ENCODE measurements at regions not wholly inside any gene's neighbourhood (a gene's known extent, or its start where the extent isn't known, plus 50 kb on each side); places are given as distances from the start of the nearest gene placed in this dataset.

DNA sequence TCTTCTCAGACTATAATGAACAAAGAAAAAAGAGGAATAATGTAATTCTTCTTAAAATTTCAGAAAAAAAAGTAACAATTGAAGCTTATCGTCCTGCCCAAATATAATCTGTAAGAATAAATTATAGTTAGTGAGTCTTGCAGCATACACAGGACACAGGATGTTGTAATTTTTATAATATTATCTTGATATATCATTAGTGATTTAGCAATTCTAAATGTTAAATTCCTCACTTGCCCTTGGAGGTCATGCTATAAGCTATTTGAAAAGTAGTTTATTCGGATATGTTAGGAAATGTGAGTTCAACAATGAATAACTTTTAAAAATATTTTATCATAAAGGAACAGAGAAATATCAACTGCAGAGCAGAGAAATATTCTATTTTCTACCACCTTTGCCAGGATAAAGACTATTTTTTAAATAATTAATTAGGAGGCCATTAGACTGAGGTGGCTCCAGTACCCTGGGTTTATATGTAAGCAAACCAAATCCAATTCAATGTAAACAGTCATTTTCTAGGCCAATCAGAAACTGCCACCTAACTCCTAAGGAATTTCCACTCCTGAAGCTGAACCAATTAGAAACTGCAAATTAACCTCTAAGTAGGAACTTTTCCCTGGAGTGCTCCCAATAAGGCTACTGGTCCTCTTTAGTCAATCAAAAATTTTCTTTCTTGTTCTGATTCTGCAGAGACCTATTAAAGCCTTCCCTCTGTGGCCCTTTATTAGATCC is 1109.3 kb downstream of the ROBO2 start:
- DNase-seq (ENCODE audit: low spot score), result no peak

DNA sequence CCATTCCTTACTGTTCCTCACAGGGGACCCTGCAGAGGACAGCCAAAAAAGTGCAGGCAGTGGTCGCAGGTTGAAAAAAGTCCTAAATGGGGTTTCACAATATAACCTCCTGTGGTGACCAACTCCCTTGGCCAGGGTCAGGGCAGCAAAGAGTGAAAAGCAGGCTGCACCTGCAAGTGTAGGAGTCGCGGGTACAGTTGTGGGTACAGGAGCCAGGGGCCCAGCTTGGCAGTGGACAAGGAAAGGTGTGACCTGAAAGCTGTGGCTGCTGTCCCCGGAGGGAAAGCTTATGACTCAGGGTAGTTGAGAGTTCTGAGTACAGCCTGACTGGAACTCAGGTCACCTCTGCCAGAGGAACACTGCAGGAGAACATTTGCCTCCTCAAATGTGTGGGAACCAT is 1114.1 kb downstream of the ROBO2 start:
- DNase-seq (ENCODE audit: low spot score), result no peak

DNA sequence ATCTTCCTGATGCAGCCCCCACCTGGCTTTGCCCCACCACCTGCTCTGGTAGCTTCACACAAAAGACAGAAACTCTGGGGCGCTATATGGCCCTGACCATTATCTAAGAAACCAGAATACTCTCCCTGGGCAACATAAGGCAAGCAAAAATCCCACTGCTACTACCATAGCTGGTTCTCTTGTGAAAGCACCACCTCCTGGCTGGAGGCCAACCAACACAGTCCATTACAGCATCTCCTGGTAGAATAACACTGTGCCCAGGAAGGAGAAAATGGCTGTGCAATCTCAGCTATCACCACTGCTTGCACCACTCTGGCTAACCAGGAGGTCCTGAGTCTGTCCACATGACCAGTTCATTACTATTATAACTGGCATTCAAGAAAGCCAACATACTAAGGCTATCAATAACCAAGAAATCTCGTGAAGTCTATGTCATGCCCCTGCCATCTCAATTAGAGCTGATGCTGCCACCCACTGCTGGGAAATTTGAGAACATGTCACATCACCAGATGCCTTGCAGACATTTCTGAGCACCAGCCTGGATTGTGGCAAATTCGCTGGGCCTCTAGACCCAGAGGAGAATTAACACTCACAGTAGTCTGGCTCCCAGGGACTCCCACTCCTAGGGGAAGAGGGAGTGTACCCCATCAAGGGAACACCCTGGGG is 1114.8 kb downstream of the ROBO2 start:
- no peak for DNase-seq (ENCODE audit: low spot score)

DNA sequence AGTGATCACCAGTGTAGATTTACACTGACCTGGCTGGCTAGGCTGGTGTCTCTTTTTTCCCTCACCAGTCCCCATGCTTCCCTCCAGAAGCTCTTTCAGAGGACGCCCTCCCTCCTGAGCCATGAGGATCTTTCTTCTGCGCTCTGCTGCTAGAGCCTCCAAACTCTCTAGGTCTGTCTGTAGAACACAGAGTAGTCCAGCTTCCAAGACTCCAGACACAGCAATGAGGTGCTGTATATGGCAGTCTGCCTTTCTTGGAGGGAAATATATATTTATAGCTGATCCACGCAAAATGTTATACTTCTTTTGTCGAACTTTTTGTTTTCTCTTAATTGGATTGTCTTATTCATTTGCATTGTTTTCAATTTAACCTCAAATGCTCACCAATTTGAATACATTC is 1121.8 kb downstream of the ROBO2 start:
- no peak for DNase-seq (ENCODE audit: low spot score)

DNA sequence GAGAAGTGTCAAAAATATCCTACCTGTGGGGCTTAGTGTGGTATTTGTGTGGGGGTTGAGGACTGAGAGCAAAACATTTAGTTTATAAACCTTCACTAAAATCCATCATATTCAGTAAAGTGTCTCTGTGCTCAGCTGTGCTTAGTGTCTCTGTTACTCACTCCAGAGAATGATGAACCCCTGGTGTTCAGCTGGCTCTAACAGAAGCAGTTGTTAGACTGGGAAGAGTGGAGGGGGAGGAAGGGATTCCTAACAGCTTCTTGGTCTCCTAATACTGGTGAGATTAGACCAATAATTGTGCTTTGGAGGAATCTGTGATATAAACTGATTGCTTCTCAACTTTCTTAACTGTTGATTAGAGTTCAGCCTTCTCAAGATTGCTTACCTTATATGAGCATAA is 1123.5 kb downstream of the ROBO2 start:
- DNase-seq (ENCODE audit: low spot score), result no peak

DNA sequence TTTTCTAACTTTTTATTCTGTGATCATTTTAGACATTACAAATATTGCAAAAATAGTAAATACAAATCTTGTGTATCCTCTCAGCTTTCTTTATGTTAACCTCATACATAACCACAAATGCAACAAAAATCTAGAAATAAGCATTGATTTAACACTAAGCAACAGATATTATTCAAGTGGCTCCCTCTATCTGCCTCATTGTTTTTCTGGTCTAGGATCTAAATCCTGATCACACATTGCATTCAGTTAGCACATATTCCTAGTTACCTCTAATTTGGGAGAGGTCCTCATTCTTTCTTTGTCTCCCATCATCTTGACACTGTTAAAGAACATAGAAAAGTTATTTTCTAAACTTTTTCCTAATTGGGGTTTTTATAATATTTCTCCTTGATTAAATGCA is 1126.0 kb downstream of the ROBO2 start:
- DNase-seq (ENCODE audit: low spot score), result no peak

DNA sequence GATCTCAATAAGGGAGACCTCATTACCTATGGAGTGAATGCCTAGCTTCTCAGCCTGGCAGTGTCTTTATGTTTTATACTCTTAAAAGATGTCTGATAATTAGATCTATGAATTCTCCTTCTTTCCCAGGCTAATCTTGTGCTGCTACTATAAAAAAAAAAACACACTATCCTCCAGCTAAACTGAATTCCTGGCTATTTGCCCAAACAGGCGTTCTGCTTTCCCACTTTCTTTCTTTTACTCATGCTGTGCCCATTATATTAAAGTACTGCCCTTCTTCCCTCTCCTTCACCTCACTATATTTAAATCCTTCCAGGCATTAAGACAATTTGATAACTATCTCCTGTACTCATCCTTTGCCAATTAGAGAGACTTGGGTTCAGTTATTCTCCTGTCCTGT is 1134.9 kb downstream of the ROBO2 start:
- DNase-seq (ENCODE audit: low spot score), result no peak

DNA sequence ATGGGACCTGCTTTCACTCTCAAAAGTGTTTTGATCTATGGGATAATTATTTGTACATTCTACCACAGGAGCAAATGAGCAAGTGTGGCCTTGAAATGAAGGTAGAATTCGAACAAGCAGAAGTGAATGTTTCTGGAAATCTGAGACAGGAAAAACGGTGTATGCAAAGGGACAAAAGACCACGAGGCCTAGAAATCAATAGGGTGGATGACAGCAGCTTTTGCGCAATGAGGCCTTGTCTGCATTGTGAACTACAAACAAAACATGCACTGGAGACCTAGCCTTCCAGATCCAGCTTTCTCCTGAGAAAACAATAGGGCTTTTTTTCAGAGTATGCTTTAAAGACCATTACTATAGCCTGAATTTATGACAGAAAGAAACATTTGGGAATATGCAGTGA is 1137.0 kb downstream of the ROBO2 start:
- no peak for DNase-seq (ENCODE audit: low spot score)

DNA sequence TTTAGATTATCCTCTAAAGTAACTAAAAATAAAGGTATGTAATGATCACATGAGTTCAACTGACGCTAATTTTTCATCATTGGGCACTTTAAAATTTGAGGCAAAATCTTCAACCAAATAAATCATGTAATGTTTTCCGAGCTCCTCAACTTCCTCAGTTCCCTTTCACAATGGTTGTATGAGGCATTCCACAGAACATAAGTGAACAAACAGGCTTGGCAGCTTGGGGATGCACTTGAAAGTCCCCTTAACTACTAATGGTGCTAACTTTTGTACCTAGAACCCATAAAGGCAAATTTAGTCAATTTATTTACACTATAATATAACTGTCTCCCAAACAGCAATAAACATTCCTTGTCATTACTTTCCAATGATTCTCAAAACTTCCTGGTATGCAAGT is 1137.9 kb downstream of the ROBO2 start:
- no peak for DNase-seq (ENCODE audit: low spot score)

DNA sequence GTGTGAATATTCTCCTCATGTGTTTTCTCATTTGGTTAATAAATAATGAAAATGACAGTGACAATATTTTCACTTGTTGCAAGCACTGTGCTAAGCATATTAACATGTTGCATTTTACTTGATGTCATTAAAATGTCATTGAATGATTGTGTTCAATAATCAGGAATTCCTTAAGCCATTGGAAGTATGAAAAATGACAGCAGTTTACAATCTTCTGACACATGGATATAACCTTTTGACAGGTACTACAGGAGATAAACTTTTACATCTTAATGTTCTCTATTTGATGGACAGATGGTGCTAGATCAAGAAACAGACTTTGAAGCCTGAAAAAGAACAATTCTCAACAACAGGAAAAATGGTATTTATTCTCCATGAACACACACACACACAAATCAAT is 1138.3 kb downstream of the ROBO2 start:
- no peak for DNase-seq (ENCODE audit: low spot score)

DNA sequence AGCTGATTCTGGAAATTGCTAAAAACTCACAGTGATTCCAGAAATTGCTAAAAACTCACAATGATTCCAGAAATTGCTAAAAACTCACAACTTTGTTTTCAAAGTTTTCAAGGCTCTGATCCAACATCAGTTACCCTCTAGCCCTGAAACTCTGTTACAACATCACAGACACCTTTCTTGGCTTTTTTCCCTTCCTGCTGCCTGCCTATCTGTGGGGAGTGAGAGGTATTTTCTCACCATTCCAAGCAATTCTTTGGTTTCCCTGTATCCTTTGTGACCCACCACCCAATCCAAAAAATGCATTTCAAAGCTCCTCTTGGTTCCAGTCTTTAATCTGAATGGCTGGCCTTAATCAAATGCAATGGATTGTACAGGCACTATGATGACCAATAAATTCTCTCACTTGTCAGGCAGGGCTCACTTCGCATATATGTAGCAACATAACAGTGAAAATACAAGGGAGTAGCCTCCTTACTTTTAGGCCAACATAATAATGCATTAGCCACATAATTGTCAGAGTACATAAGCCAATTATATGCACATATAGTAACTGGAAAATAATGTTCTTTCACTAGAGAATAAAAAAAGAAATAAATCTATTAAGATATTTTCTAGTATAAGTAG is 1139.0 kb downstream of the ROBO2 start:
- DNase-seq (ENCODE audit: low spot score), result no peak

DNA sequence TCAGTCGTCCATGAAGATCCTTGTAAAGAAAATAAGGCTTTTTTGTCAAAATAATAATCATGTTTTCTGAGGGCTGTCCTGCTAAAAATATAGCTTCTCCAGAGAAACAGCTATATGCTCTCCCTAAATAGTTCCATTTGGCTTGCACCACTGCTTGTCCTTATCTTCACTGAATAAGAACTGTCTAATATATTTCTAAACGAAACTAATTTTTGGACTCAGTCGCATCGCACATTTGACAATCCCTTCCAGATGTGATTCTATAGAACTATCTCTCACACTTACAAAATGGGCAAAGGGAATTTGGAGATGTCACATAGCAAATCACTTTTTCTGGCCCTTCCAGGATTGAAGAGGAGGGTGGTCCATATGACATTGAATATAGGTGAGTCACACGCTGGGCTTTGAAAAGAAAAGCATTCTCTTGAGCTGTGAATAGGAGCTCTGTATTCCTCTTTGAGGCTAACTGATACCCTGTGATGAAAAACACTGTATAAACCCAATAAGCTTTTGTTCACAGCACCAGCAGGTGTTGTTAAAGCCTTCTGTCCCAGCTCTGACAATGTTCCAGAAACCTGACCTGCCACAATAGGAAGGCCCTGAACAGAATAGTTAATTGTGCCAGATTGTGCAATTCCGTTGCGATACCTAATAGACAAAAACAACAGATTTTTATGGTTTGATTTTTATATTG is 1144.2 kb downstream of the ROBO2 start:
- no peak for DNase-seq (ENCODE audit: low spot score)

DNA sequence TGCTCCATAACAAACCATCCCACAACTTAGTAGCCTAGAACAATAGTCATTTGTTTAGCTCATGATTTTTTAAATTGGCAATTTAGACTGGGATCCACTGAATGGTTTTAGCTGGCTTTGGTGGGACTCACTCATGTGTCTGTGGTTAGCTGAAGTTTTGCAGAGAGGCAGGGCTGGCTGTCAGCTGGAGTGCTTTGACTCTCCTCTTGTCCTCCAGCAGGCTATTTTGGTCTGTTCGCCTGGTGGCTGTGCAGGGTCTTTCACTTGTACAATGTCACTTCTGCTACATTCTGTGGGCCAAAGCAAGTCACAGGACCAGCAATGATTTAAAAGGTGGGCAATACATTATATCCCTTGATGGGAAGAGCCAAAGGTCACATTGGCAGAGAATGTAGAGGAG is 1146.5 kb downstream of the ROBO2 start:
- DNase-seq (ENCODE audit: low spot score), result no peak

DNA sequence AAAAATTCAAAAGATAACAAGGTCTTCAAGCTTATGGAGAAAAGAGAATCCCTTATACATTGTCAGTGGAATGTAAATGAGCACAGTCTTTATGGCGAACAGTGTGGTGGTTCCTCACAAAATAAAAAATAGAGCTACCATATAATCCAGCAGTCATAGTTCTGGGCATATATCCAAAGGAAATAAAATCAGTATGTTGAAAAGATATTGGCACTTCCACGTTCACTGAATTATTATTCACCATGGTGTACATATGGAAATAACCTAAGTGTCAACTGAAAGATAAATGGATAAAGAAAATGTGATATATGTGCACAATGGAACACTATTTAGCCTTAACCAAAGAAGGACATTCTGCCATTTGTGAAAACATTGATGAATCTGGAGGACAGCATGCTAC is 1161.2 kb downstream of the ROBO2 start:
- DNase-seq (ENCODE audit: low spot score), result no peak

DNA sequence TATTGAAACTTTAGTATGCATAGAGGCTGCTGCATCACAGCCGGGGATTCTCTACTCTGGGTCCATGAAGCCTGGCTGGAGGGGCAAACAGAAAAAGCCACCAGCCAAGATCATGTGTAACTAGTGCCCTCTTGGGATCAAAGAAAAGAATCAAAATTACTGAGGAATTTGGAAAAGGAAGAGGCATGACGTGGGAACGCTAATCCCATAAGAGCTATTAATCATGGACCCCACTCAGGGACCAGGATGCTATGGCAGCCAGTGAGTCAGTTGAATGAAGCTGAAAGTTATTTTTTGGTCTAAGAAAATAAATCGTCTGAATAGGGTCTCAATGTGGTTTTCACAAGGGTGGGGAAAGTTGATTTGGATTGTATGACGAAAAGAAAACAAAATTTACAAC is 1165.1 kb downstream of the ROBO2 start:
- no peak for DNase-seq (ENCODE audit: low spot score)

DNA sequence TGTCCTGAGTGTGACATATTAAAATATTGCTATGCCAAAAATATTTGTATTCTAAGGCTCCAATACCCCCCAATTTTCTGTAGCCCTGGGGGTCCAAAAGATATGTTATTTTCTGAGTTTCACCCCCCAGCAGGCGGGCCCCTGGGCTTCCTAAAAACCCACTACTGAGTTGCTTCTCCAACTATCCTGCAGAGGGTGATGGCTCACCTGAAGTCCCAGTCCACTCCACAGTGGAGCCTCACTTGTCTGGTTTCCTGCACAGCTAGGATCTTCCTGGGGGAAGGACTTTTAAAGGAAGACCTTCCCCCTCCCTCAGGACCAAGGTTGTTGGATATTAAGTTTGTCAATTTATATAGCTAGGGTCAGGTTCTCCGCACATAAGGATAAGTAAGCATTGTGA is 1181.4 kb downstream of the ROBO2 start:
- DNase-seq (ENCODE audit: low spot score), result no peak

DNA sequence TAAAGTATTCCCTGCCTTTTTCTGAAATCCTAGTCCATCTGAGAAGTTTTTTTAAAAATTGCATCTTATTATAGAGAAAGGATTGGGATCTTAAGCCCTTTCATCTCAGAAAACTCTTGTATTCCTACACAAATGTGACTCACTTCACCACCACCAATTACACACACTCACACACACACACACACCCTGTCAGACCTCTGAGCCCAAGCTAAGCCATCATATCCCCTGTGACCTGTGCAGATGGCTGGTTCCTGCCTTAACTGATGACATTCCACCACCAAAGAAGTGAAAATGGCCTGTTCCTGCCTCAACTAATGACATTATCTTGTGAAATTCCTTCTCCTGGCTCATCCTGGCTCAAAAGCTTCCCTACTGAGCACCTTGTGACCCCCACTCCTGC is 1181.9 kb downstream of the ROBO2 start:
- DNase-seq (ENCODE audit: low spot score), result no peak

DNA sequence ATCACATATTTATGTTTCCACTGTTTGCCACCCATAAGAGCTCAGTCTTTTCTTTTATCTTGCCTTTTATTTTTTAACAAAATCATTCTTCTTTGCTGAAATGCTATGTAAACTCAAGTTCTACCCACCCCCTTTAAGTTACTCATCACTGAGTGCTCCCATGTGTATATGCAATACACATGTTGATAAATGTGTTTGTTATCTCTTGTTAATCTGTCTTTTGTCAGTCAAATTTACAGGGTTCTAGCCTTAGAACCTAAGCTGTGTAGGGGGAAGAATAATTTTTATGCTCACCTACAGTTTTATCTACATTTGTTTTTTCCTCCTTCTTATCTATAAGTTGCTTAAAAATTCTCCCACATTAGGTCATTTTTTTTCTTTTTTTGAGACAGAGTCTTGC is 1195.9 kb downstream of the ROBO2 start:
- DNase-seq (ENCODE audit: low spot score), result no peak

DNA sequence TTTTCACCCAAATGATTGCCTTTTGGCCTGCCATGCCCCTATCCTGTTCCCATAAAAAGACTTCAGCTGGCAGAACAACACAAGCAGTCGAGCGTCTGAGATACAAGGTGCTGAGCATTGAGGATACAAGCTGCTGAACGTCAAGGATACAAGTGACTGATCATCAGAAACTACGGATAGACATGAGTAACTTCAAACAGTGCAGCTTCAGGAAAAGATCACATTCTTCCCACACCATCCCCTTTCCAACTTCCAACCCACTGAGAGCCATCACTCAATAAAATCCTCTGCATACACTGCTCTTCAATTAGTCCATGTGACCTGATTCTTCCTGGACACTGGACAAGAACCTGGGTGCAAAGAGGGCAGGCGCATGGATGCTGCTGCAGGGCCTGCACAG is 1198.9 kb downstream of the ROBO2 start:
- no peak for DNase-seq (ENCODE audit: low spot score)

DNA sequence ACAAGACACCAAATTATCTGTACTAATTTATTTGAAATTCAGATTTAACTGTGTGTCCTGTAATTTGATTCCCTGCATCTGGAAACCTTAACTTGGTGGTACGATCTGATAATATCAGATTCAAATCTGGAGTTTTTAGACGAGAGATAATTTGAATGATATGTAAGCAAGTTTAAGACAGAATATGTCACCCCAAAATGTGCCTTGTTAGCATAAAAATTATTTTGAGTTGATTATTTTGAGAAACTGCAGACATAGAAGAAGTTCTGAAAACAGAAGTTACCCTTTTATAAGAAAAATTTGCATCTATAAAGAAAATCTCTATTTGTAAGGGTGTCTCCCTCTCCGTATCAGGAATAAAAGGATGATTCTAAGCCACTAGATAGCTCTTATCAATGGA is 1202.8 kb downstream of the ROBO2 start:
- DNase-seq (ENCODE audit: low spot score), result no peak

DNA sequence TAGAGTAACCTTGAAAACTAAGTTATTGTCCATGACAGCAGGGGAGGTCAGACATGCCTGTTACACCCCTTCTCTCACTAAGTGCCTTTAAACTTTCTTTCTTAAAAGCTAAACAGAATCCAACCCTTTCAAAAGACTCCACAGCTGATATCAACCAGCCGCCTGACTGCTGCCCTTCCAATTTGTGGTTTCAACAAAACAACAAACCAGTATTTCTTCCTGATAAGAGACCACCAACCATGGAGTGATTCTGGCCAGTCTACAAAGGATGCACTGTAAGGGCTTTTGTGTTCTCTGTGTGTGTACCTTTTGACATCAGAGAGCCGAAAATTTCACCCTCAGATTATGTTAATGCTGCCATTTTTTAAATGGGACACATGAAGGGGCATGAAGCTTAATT is 1204.2 kb downstream of the ROBO2 start:
- no peak for DNase-seq (ENCODE audit: low spot score)

DNA sequence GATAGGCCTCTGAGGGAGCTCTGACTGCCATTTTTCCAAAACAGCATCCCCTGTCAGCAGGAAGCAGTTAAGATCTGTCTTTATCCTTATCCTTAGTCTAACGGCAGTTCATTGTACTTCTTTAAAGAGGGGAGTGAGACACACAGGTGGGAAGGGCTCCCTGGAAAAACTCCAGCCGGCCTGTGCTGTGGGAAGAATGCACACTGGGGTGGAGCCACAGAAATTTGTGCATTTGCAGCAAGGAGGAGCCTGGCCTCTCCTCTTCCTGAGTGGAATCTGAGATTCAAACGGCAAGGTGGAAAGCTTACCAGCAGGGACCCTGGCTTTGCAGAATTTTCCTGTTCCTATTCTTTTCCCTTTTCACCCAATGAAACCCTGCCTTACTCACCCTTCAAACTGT is 1209.4 kb downstream of the ROBO2 start:
- DNase-seq (ENCODE audit: low spot score), result no peak

DNA sequence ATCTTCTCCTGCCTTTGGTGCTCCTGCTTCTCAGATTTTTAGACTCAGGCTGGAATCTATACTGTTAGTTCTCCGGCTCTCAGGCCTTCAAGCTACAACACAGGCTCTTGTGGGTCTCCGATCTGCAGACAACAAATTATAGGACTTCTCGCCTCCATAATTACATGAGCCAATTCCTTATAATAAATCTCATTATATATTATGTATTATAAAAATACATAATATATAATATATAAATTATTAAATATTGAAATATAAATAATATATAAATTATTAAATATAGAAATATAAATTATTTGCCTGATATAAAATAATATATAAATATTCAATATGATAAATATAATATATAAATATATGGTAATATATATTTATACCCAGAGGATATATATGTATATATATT is 1214.0 kb downstream of the ROBO2 start:
- no peak for DNase-seq (ENCODE audit: low spot score)
